B cell (primary cell): ENCODE measurements at regions not wholly inside any gene's neighbourhood (a gene's known extent, or its start where the extent isn't known, plus 50 kb on each side); places are given as distances from the start of the nearest gene placed in this dataset.

Experiments
- ATAC-seq: fragments of 200-7000 bp; cut with Tn5 transposase; one replicate; pipeline ENCODE4 v1.10.0; 2021; ENCODE audit warnings: low read depth, mild to moderate bottlenecking, moderate number of reproducible peaks, moderate library complexity
- CTCF ChIA-PET: fragments of 350-600 bp; sonication (Branson Sonifier 250); formaldehyde crosslinking; loops from one replicate; lab custom pipeline; 2021; ENCODE audit warnings: antibody characterized with exemption, inconsistent platforms; lab: Charles Lee
- POLR2A ChIA-PET: fragments of 350-600 bp; sonication (Branson Sonifier 250); formaldehyde crosslinking; loops from one replicate; lab custom pipeline; 2021; ENCODE audit warnings: antibody characterized with exemption; lab: Charles Lee
- DNase-seq: peaks from one replicate; pipeline ENCODE4 v3.0.0; 2013
- H2AFZ ChIP-seq: 2 replicates; pipeline ENCODE4 v1.6.1; 2012; ENCODE audit warnings: mild to moderate bottlenecking, low read depth, low read length; ENCODE audit not compliant: insufficient read depth, poor library complexity, severe bottlenecking
- H3K27ac ChIP-seq, 2 donors: 1 replicate in 1 of 2; 2 replicates in 1 of 2; pipeline ENCODE4 v1.5.1; 2012 to 2013; ENCODE audit warnings: low read length in 2 of 2, mild to moderate bottlenecking in 2 of 2, moderate library complexity in 1 of 2
- H3K27me3 ChIP-seq, 4 experiments: fragments of 200-600 bp in 1 of 4; sonication (generic) in 1 of 4; replicated peaks in 1 of 4; 1 replicate in 2 of 4; 2 replicates in 2 of 4; pipeline versions ENCODE4 v1.6.1 to v1.7.0; 2013 to 2016; ENCODE audit warnings: low read length in 3 of 4, mild to moderate bottlenecking in 2 of 4, mixed read lengths in 1 of 4, moderate library complexity in 1 of 4; ENCODE audit not compliant: insufficient read depth in 4 of 4, control insufficient read depth in 3 of 4; ENCODE audit errors: control extremely low read depth in 1 of 4
- H3K36me3 ChIP-seq, 2 experiments: replicated peaks in 1 of 2; 1 replicate in 1 of 2; 2 replicates in 1 of 2; pipeline versions ENCODE4 v1.6.1 to v1.7.1; 2013; ENCODE audit warnings: low read length in 1 of 2; ENCODE audit not compliant: insufficient read depth in 2 of 2, control insufficient read depth in 1 of 2; ENCODE audit errors: control extremely low read depth in 1 of 2, extremely low read depth in 1 of 2
- H3K4me1 ChIP-seq, 2 donors: fragments of 200-600 bp in 1 of 2; sonication (generic) in 1 of 2; 1 replicate in 1 of 2; 2 replicates in 1 of 2; pipeline versions ENCODE4 v1.5.1 to v1.6.1; 2013 to 2017; ENCODE audit warnings: low read length in 2 of 2; ENCODE audit not compliant: control insufficient read depth in 2 of 2, insufficient read depth in 2 of 2
- H3K4me2 ChIP-seq: replicated peaks from 2 replicates; pipeline ENCODE3; 2012; ENCODE audit warnings: mild to moderate bottlenecking, low read depth, low read length; ENCODE audit not compliant: poor library complexity, severe bottlenecking
- H3K4me3 ChIP-seq, 5 experiments: fragments of 200-600 bp in 1 of 5; sonication (generic) in 1 of 5; 1 replicate in 3 of 5; 2 replicates in 2 of 5; pipeline versions ENCODE4 v1.5.1 to v1.7.0; 2011 to 2016; ENCODE audit warnings: low read length in 4 of 5, mild to moderate bottlenecking in 4 of 5, low read depth in 2 of 5, control low read depth in 1 of 5, moderate library complexity in 1 of 5; ENCODE audit not compliant: insufficient read depth in 1 of 5; ENCODE audit errors: control extremely low read depth in 1 of 5, extremely low read depth in 1 of 5
- H3K79me2 ChIP-seq: fragments of 200-600 bp; sonication (generic); one replicate; pipeline ENCODE4 v1.6.0; 2016; ENCODE audit warnings: low read length; ENCODE audit not compliant: control insufficient read depth, insufficient read depth
- H3K9ac ChIP-seq: fragments of 200-600 bp; sonication (generic); 2 replicates; pipeline ENCODE4 v1.6.1; 2017; ENCODE audit warnings: mild to moderate bottlenecking, low read length, moderate library complexity
- H3K9me3 ChIP-seq, 3 donors: one replicate each; pipeline versions ENCODE4 v1.6.1 to v1.7.1; 2013; ENCODE audit warnings: low read length in 2 of 3; ENCODE audit not compliant: control insufficient read depth in 2 of 3, insufficient read depth in 1 of 3; ENCODE audit errors: control extremely low read depth in 1 of 3
- H4K20me1 ChIP-seq: 2 replicates; pipeline ENCODE4 v1.6.0; 2012; ENCODE audit warnings: mild to moderate bottlenecking, low read length; ENCODE audit not compliant: insufficient read depth, control insufficient read depth, poor library complexity, severe bottlenecking
- H3K27ac Mint-ChIP-seq: one replicate; pipeline ENCODE4 v1.8.0; 2021; ENCODE audit warnings: mixed read lengths
- H3K27me3 Mint-ChIP-seq: one replicate; pipeline ENCODE4 v1.8.0; 2021; ENCODE audit warnings: mixed read lengths
- H3K4me1 Mint-ChIP-seq: one replicate; pipeline ENCODE4 v1.8.0; 2021; ENCODE audit warnings: mixed read lengths
- H3K4me3 Mint-ChIP-seq: one replicate; pipeline ENCODE4 v1.8.0; 2021; ENCODE audit warnings: mixed read lengths
- H3K9me3 Mint-ChIP-seq: one replicate; pipeline ENCODE4 v1.8.0; 2022; ENCODE audit warnings: mixed read lengths; ENCODE audit not compliant: insufficient read depth
- CTCF ChIP-seq: fragments of 200-600 bp; IDR thresholded peaks from one replicate; pipeline ENCODE4 v1.8.0; 2022; ENCODE audit warnings: antibody characterized with exemption, mild to moderate bottlenecking
- EZH2 ChIP-seq: IDR thresholded peaks from 2 replicates; pipeline ENCODE4 v1.6.1; 2012; ENCODE audit warnings: borderline replicate concordance, low read depth, mild to moderate bottlenecking, moderate library complexity, low read length; ENCODE audit not compliant: insufficient read depth, poor library complexity, severe bottlenecking
- WGBS: methylation state at CpG from one replicate; pipeline ENCODE4 v1.1.5; 2013; ENCODE audit warnings: missing lambda C conversion rate; ENCODE audit not compliant: insufficient coverage; 5-methylcytosine and 5-hydroxymethylcytosine counted together
- intact Hi-C: fragments of 100-400 bp; cut with micrococcal nuclease; formaldehyde crosslinking; loops from one replicate; pipeline ENCODE4 v1.10.0; 2022

GRCh38 chr5:82334085-82334692 is 56.0 kb upstream of the RPS23 start:
- Histone ChIP-seq H3K4me2 (no peak overlapping the region), H3K36me3 (no peaks in the 10 kb centered on the region), H4K20me1 (no peaks in the 10 kb centered on the region), H3K4me1 (no peaks in the 10 kb centered on the region), H3K27ac (no peak overlapping the region), H3K9ac (no peak overlapping the region), H3K9me3 (no peaks in the 10 kb centered on the region), H2AFZ (no peak overlapping the region), H3K79me2 (no peaks in the 10 kb centered on the region), H3K4me3 (no peak overlapping the region), H3K27me3 (no peaks in the 10 kb centered on the region)
- POLR2A ChIA-PET = no interaction called here
- H3K4me3 Mint-ChIP-seq = no peak overlapping the region
- no peak for TF ChIP-seq EZH2
- TF ChIP-seq CTCF = no peak
- H3K9me3 Mint-ChIP-seq = no peaks in the 10 kb centered on the region
- no peak for ATAC-seq
- no peak overlapping the region for H3K27ac Mint-ChIP-seq
- no peak for DNase-seq
- intact Hi-C loops = no loop called here
- 92% methylated on average over 4 of the region's 5 CpGs for WGBS
- CTCF ChIA-PET = interaction anchor here (1.1 kb wide), 1 partner anchor 16 kb away, joined by 3 read pairs; no protein-coding TSS in a partner anchor
- H3K27me3 Mint-ChIP-seq = peaks cover 6% of the 10 kb centered on the region
- H3K4me1 Mint-ChIP-seq = no peaks in the 10 kb centered on the region

- H3K27ac ChIP-seq = no peak overlapping the region
- no peak overlapping the region for H3K4me2 ChIP-seq
- no peaks in the 10 kb centered on the region for H3K27me3 ChIP-seq
- H2AFZ ChIP-seq = no peak overlapping the region
- POLR2A ChIA-PET = no interaction called here
- H3K9me3 Mint-ChIP-seq = no peaks in the 10 kb centered on the region
- H3K4me3 ChIP-seq = no peak overlapping the region
- no peak for DNase-seq
- H3K9ac ChIP-seq = no peak overlapping the region
- CTCF ChIA-PET = interaction anchor here (2.3 kb wide), 1 partner anchor 19 kb away, joined by 9 read pairs; no protein-coding TSS in a partner anchor
- H3K27me3 Mint-ChIP-seq = peaks cover 3% of the 10 kb centered on the region
- H4K20me1 ChIP-seq = no peaks in the 10 kb centered on the region
- intact Hi-C loops = no loop called here
- H3K4me1 Mint-ChIP-seq = no peaks in the 10 kb centered on the region
- H3K4me3 Mint-ChIP-seq = no peak overlapping the region
- no peak for TF ChIP-seq EZH2
- TF ChIP-seq CTCF = no peak
- H3K79me2 ChIP-seq = no peaks in the 10 kb centered on the region
- H3K4me1 ChIP-seq = no peaks in the 10 kb centered on the region
- no peaks in the 10 kb centered on the region for H3K9me3 ChIP-seq
- ATAC-seq = no peak
- no CpG with 5 or more reads among the region's 2 CpGs for WGBS
- H3K36me3 ChIP-seq = no peaks in the 10 kb centered on the region
- H3K27ac Mint-ChIP-seq = no peak overlapping the region
Measured at GRCh38 chr5:82332886-82333615, 54.9 kb upstream of the RPS23 start.
